Activated CD8-positive, alpha-beta T cell treated with anti-CD3 and anti-CD28 coated beads for 36 hours (primary cell): ENCODE measurements at regions not wholly inside any gene's neighbourhood (a gene's known extent, or its start where the extent isn't known, plus 50 kb on each side); places are given as distances from the start of the nearest gene placed in this dataset.
A peak's percentile ranks its signal among the peaks of the same experiment; 100 is the strongest.

Experiments used
- ATAC-seq: fragments of 200-7000 bp; cut with Tn5 transposase; one replicate; pipeline ENCODE4 v1.10.0; 2021; ENCODE audit warnings: mild to moderate bottlenecking, moderate library complexity
- CTCF ChIA-PET: fragments of 350-600 bp; sonication (Branson Sonifier 250); formaldehyde crosslinking; loops from one replicate; lab custom pipeline; 2021; ENCODE audit warnings: antibody characterized with exemption; lab: Charles Lee
- POLR2A ChIA-PET: fragments of 350-600 bp; sonication (Branson Sonifier 250); formaldehyde crosslinking; loops from one replicate; lab custom pipeline; 2021; ENCODE audit warnings: antibody characterized with exemption; lab: Charles Lee
- DNase-seq: peaks from one replicate; pipeline ENCODE4 v3.0.0-alpha.2; 2020
- H3K27ac Mint-ChIP-seq: one replicate; pipeline ENCODE4 v1.8.0; 2021; ENCODE audit warnings: mild to moderate bottlenecking, mixed read lengths
- H3K27me3 Mint-ChIP-seq: one replicate; pipeline ENCODE4 v1.8.0; 2021; ENCODE audit warnings: mixed read lengths
- H3K36me3 Mint-ChIP-seq: one replicate; pipeline ENCODE4 v1.8.0; 2021; ENCODE audit warnings: low read depth, mixed read lengths
- H3K4me1 Mint-ChIP-seq: one replicate; pipeline ENCODE4 v1.8.0; 2021; ENCODE audit warnings: low read depth, mixed read lengths
- H3K4me3 Mint-ChIP-seq: one replicate; pipeline ENCODE4 v1.8.0; 2021; ENCODE audit warnings: mild to moderate bottlenecking, moderate library complexity, mixed read lengths
- H3K9me3 Mint-ChIP-seq: one replicate; pipeline ENCODE4 v1.8.0; 2021; ENCODE audit warnings: mixed read lengths
- CTCF ChIP-seq: fragments of 200-600 bp; IDR thresholded peaks from one replicate; pipeline ENCODE4 v1.8.0; 2022; ENCODE audit warnings: antibody characterized with exemption, mild to moderate bottlenecking
- intact Hi-C: fragments of 100-400 bp; cut with micrococcal nuclease; formaldehyde crosslinking; loops from one replicate; pipeline ENCODE4 v1.10.0; 2022

DNA sequence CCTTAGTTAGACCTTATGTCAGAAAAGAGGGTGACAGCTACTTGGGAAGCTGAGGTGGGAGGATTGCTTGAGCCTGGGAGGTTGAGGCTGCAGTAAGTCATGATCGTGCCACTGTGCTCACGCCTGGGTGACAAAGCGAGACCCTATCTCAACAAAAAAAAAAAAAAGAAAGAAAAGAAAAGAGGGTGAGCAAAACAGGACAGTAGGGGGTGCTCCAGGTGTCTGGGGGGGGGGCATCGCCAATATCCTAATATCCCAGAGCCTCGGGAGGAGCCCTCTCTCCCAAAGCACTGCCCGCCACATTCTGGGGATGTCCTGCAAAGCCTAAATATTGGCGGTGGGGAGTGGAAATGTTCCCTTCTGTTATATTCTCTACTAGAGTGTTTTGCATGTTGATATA lies 120.9 kb upstream of the TBL1X start:
- no peaks in the 10 kb centered on the region for H3K9me3 Mint-ChIP-seq
- no peaks in the 10 kb centered on the region for H3K36me3 Mint-ChIP-seq
- ChIA-PET CTCF (interaction anchor here (1.1 kb wide), 1 partner anchor 113 kb away, joined by 4 read pairs; no protein-coding TSS in a partner anchor), POLR2A (no interaction called here)
- H3K4me1 Mint-ChIP-seq: peaks cover 24% of the 10 kb centered on the region
- DNase-seq: no peak
- no peak for ATAC-seq
- no peaks in the 10 kb centered on the region for H3K27me3 Mint-ChIP-seq
- no peak for TF ChIP-seq CTCF
- intact Hi-C loops: loop anchor here (2.0 kb wide), 1 partner anchor 119 kb away; no protein-coding TSS in a partner anchor
- no peak overlapping the region for H3K4me3 Mint-ChIP-seq
- no peak overlapping the region for H3K27ac Mint-ChIP-seq

DNA sequence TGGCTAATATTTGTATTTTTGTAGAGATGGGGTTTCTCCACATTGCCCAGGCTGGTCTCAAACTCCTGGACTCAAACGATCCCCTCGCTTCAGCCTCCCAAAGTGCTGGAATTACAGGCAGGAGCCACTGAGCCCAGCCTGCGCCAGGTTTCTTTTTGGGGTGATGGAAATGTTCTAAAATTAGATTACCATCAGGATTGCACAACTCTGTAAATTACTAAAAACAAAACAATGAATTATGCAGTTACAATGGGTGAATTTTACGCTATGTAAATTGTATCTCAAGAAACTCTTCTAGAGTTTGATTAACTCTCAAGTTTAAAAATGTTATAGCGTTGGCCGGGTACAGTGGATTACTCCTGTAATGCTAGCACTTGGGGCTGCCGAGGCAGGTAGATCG lies 118.9 kb upstream of the TBL1X start:
- no peak for TF ChIP-seq CTCF
- no peak overlapping the region for H3K27ac Mint-ChIP-seq
- H3K27me3 Mint-ChIP-seq: no peaks in the 10 kb centered on the region
- H3K9me3 Mint-ChIP-seq: no peaks in the 10 kb centered on the region
- intact Hi-C loops: no loop called here
- ATAC-seq (no peak), DNase-seq (no peak)
- POLR2A ChIA-PET: no interaction called here
- peaks cover 9% of the 10 kb centered on the region for H3K4me1 Mint-ChIP-seq
- H3K4me3 Mint-ChIP-seq: no peak overlapping the region
- CTCF ChIA-PET: no interaction called here
- H3K36me3 Mint-ChIP-seq: no peaks in the 10 kb centered on the region

- peaks cover 24% of the 10 kb centered on the region for H3K4me1 Mint-ChIP-seq
- H3K4me3 Mint-ChIP-seq: no peak overlapping the region
- DNase-seq (no peak), ATAC-seq (no peak)
- POLR2A ChIA-PET: no interaction called here
- no peak for TF ChIP-seq CTCF
- no peaks in the 10 kb centered on the region for H3K9me3 Mint-ChIP-seq
- no peak overlapping the region for H3K27ac Mint-ChIP-seq
- intact Hi-C loops: loop anchor here (5.0 kb wide), 2 partner anchors 107 to 183 kb away; no protein-coding TSS in a partner anchor
- no peaks in the 10 kb centered on the region for H3K36me3 Mint-ChIP-seq
- H3K27me3 Mint-ChIP-seq: no peaks in the 10 kb centered on the region
- CTCF ChIA-PET: no interaction called here
Observed at GRCh38 chrX:9349572-9350494, 115.0 kb upstream of the TBL1X start.

DNA sequence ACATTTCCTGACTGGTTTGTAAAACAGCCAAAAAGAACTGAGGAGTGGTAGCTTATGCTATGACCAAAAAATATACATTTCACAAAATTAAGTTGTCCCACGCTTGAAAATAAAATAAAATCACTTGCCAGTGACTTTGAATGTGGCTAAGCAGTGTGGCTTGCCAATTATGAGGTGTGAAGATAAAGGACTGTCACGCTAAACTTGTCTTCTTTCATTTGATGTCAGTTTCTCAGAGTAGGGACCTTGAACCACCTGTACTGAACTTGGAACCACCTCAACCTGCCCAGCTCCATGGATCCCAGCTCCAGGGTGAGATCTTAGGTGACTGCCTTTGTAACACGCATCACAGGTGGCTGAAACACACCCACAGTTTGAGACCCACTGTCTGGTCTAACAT lies 113.7 kb upstream of the TBL1X start:
- POLR2A ChIA-PET: interaction anchor here (0.7 kb wide), 1 partner anchor 112 kb away, joined by 4 read pairs; no protein-coding TSS in a partner anchor
- peak overlapping the region; percentile 34 for H3K27ac Mint-ChIP-seq

More for the DNA sequence above, 113.7 kb upstream of the TBL1X start:
- Mint-ChIP-seq H3K36me3 (no peaks in the 10 kb centered on the region), H3K4me1 (peaks cover 30% of the 10 kb centered on the region), H3K9me3 (no peaks in the 10 kb centered on the region), H3K4me3 (no peak overlapping the region), H3K27me3 (no peaks in the 10 kb centered on the region)
- DNase-seq: no peak
- CTCF ChIA-PET: no interaction called here
- intact Hi-C loops: loop anchor here (5.0 kb wide), 2 partner anchors 106 to 184 kb away; no protein-coding TSS in a partner anchor
- ATAC-seq: no peak
- TF ChIP-seq CTCF: no peak
